DMS 273 (cell line): ENCODE measurements at regions not wholly inside any gene's neighbourhood (a gene's known extent, or its start where the extent isn't known, plus 50 kb on each side); places are given as distances from the start of the nearest gene placed in this dataset.
"Not testable (repeated sequence)": the region's sequence is repeated elsewhere in the genome, so short reads cannot be mapped to it uniquely, and the experiment has no call there.

Experiments
- DNase-seq: peaks from one replicate; lab custom pipeline; 2025; ENCODE audit not compliant: unreplicated experiment; lab: John Stamatoyannopoulos, UW

DNA sequence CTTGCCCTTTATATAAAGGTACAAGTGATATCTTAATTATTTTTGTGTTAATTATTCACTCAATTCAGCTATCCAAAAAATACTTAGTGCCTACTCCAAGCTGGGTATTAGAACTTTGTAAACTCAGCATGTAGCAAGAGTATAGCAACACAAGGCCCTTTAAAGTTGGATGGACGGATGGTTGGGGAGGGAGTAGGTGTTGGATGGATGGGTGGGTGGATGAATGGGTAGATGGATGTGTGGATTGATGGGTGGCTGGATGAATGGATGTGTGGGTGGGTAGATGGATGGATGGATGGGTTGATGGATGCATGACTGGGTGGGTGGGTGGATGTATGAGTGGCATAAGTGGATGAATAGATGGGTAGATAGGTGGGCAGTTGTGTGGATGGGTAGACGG, 211.5 kb downstream of the BANP start:
- not testable (repeated sequence) for DNase-seq

- DNase-seq: not testable (repeated sequence)
Observed at GRCh38 chr16:88164196-88165039, 213.2 kb downstream of the BANP start.

DNA sequence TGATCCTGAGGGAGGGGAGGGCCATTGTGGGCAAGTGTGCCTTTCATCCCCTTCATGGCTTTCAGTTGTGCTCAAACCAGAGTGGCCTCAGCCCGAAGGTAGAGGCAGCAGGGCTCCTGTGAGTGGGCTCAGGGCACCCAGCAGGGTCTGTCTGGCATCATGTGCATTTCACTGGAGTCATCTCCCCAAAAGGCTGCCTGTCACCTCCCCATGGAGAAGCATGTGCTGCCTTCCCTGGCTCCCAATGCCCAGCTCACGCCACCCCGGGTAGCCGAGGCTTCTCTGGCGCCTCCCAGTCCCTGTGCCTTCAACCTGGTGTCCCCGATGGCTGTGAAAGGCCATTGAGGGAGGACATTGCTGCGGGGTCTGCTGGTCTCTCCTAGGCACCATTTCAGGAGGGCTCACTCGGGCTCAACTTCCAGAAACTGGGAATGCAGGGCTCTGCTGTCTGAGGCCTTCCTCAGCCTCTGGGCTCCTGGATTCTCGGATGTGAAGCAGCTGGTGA, 213.9 kb downstream of the BANP start:
- DNase-seq: not testable (repeated sequence)

GRCh38 chr16:88165683-88166082, 214.4 kb downstream of the BANP start:
- not testable (repeated sequence) for DNase-seq

- DNase-seq: not testable (repeated sequence)
Observed at GRCh38 chr16:88166209-88166773, 215.1 kb downstream of the BANP start.

DNA sequence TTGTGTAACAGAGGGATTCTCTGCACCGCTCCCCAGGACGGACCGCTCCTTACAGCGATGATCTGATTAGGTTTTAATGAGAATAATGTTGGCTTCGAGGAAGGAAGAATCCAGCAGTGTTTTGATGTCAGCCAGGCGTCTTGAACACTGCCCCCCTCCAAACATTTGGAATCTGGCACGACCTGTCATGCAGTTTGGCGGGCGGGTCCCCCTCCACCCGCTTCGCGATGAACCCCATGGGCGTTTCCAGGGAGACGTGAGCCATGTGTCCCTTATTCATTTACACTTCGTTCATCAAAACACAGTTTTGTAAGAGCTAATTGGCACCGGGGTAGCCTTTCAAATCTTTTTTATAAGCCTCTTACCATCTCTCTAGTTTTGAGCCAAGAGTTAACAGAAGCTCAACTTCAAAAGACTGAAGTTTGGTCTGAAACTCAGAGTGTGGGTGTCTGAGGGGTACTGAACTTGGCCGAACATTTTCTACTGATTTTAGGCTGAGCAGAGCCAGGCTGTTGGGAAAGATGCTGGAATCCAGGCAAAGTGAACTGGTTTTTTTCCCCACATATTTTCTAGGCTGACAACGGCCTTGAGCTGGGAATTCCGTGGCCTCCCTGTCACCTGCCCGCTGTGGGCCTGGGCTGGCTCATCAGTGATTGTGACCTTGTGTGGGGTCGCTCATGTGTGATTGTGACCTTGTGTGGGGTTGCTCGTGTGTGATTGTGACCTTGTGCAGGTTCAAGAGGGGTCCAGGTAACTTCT, 214.8 kb upstream of the ZNF469 start:
- DNase-seq: not testable (repeated sequence)

GRCh38 chr16:88168557-88168949, 214.2 kb upstream of the ZNF469 start:
- DNase-seq: not testable (repeated sequence)

- DNase-seq: not testable (repeated sequence)
Observed at GRCh38 chr16:88169136-88169830, 213.5 kb upstream of the ZNF469 start.

DNA sequence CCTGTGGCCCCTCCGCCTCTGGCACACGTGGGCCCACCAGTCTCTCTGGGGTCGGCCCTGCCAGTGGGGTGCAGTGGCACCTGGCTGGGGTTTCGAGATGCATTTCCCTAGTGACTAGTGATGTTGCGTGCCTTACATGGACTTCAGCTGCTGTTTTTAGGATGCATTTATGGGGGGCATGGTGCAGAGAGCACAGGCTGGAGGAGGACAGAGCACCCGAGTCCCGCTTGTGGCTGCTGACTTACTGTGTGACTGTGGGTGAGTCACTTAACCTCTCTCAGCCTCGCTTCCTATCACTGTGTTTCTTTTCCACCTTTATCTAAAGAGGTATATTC, 213.0 kb upstream of the ZNF469 start:
- not testable (repeated sequence) for DNase-seq

DNA sequence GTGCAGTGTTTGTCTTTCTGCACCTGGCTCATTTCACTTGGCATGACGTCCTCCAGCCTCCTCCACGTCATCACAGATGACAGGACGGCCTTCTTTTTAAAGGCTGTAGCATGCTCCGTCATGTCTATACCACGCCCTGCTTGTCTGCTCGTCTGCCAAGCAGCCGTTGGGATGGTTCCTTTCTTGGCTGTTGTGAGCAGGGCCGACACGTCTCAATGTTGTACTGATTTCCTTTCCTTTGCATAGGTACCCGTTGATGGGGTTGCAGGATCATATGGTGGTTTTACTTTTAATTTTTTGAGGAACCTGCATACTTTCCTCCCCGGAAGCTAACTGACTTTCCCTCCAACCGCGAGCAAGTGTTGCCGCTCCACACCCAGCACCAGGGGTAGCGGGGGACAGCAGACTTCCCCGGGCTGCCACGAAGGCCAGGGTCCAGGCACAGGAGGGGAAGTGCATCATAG, 212.2 kb upstream of the ZNF469 start:
- no peak for DNase-seq

DNA sequence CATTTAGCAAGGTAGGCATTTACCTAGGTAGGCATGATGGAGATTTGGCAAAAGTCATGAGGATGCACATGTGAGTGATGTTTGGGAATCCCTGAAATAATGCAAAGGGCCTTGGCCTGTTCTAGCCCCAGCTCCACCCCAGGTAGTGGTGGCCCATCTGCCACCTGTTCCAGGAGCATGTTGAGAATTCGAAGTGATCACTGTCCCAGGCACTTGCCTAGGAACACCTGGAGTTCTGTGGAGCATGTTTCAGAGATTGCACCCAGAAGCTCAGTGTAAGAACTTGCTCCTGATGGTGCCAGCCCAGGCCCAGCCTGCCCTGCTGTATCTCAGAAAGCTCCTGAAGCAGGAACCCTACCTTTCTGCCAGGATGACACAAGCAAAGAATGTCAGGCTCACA, 211.6 kb upstream of the ZNF469 start:
- not testable (repeated sequence) for DNase-seq

DNA sequence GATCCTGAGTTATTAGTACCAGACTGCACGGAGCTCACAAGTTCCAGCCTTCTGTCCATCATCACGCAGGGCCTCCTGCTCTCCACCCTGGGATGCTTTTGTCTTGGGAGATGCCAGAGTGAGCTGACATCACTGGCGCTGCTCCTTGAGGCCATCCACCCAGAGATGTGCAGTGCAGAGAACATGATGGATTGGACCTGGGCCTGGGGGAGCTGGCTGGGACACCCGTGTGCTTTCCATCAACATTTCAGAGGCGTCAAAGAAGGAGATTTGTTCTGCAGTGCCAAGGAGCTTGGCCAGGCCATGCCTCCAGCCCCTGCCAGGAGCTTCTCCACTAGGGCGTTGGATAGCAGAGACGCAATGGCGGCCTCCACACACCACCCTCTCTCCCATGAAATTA, 206.6 kb upstream of the ZNF469 start:
- not testable (repeated sequence) for DNase-seq

DNA sequence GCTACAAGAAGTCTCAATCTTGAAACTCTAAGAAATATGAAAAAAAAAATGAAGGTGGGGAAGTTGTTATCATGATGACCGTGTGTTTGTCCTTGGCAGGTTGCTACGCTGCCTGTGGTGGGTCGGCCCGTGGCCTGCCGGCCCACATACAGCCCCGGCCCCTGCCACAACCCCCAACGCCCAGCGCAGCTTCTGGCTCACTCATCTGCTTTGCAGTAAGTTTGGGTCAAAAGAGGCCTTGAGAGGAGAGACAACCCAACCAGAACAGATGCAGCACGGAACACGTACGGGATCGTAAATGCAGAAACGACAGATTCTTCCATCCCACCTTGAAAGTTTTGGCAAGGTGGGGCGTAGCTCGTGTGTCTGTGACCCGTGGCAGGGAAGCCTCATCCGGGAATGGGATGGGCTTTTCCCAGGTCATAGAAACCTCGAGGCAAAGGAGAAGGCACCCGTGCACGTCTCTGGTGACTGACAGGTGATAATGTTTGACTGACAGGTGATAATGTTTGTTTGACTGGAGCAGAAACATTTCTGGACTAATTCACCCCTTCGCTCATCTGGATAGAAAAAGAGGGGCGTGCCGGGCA, 206.1 kb upstream of the ZNF469 start:
- not testable (repeated sequence) for DNase-seq

DNA sequence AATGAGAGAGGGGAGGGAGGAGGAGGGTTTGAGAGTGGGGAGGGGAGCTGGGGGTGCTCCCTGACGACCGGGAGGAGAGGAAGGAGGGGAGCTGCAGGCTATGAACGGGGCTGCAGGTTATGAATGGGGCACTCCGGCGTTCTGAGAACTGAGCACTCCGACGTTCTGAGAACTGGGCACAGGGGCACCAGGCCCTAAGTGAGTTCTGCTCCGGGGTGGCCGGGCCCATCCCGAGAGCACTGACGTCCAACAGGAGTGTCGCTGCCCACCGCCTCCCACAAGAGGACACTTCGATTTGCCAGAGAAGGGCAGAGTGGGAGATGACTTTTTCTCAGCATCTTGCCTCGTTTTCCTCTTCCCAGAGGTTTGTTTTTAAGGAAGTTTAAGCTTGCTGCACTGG, 204.5 kb upstream of the ZNF469 start:
- DNase-seq: not testable (repeated sequence)

GRCh38 chr16:88178896-88179295, 203.9 kb upstream of the ZNF469 start:
- not testable (repeated sequence) for DNase-seq

DNA sequence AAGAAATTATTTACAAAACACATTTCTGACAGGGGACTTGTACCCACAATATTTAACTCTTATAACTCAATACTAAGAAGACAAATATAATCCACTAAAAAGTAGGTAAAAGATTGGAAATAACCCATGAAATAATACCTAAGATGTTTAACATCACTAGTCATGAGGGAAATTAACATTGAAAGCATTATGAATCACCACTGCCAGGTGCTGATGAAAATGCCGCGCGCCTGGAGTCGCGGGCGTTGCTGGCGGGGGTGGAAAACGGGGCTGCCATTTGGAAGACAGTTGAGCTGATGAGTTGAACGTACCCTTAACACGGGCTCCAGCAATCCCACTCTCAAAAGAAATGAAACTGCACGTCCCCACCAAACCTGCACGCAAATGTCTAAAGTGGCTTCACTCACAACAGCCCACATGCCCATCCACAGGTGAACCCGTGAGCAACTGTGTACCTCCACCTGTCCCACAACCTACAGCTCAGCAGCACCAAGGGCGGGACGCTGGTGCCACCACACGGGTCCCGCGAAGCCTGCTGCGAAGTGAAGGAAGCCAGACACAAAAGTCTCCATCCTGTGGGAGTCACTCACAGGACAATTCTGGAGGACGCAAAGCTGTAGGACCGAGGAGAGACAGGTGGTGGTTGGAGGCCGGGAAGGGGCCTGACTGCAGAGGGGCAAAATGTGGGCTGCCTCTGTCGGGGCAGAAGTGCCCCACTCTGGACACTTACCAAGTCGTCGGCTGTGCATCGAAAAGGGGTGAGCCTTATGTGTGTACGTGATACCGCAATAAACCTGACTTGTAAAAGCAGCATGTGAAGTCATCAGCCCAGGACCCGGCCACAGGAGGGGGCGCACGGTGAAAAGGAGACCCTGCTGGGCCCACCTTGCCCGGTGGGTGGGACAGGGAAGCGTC, 199.5 kb upstream of the ZNF469 start:
- peak; percentile 22 for DNase-seq

- not testable (repeated sequence) for DNase-seq
Observed at GRCh38 chr16:88184053-88184452, 198.7 kb upstream of the ZNF469 start.

- DNase-seq: peak; percentile 14
Observed at GRCh38 chr16:88184566-88185355, 198.0 kb upstream of the ZNF469 start.

- not testable (repeated sequence) for DNase-seq
Observed at GRCh38 chr16:88185406-88185805, 197.4 kb upstream of the ZNF469 start.
